ENCODE measurements at regions not wholly inside any gene's neighbourhood (a gene's known extent, or its start where the extent isn't known, plus 50 kb on each side); places are given as distances from the start of the nearest gene placed in this dataset.

- TF ChIP-seq TEAD4 (CRISPR knock-in tag; IDR thresholded peaks at IDR 0.05) (no peak), ZNF138 (CRISPR knock-in tag; conservative IDR thresholded peaks at IDR 0.05) (no peak), CDX4 (CRISPR knock-in tag; IDR thresholded peaks at IDR 0.05; ENCODE audit: borderline replicate concordance) (no peak), ESRRA (CRISPR knock-in tag; IDR thresholded peaks at IDR 0.05; ENCODE audit: borderline replicate concordance) (no peak), SOX15 (CRISPR knock-in tag; IDR thresholded peaks at IDR 0.05) (no peak), TCF7 (CRISPR knock-in tag; IDR thresholded peaks at IDR 0.05; ENCODE audit: low read depth) (no peak), GRHL2 (CRISPR knock-in tag; IDR thresholded peaks at IDR 0.05; ENCODE audit: insufficient replicate concordance, severe bottlenecking) (no peak), ELF4 (CRISPR knock-in tag; IDR thresholded peaks at IDR 0.05; ENCODE audit: low read depth) (no peak), ZNF263 (CRISPR knock-in tag; IDR thresholded peaks at IDR 0.05; ENCODE audit: low read depth) (no peak), ERG (CRISPR knock-in tag; IDR thresholded peaks at IDR 0.05) (no peak)
Measured at GRCh38 chr5:8333977-8334376, 465.0 kb downstream of the MTRR start (continued).

GRCh38 chr5:8340261-8340660 lies 471.3 kb downstream of the MTRR start:
- ATAC-seq (peak; percentile 17; the same call in 1 of the 2 replicates), DNase-seq (ENCODE audit: low spot score) (no peak)
- Mint-ChIP-seq H3K4me3 (no peak overlapping the region), H3K9me3 (peaks cover 37% of the 10 kb centered on the region), H3K27me3 (ENCODE audit: low read depth) (peaks cover 2% of the 10 kb centered on the region; the same call in 1 of the 2 replicates), H3K27ac (no peak overlapping the region), H3K36me3 (peaks cover 20% of the 10 kb centered on the region), H3K4me1 (peaks cover 29% of the 10 kb centered on the region)
- ChIA-PET POLR2A (no interaction called here), CTCF (interaction anchor here (0.5 to 1.5 kb wide), 11 partner anchors 8 to 972 kb away, joined by 3 to 8 read pairs (median 3); no protein-coding TSS in a partner anchor)
- TF ChIP-seq ARID4B (CRISPR knock-in tag; IDR thresholded peaks at IDR 0.05; ENCODE audit: borderline replicate concordance) (no peak), TEAD4 (CRISPR knock-in tag; IDR thresholded peaks at IDR 0.05) (no peak), ATF2 (CRISPR knock-in tag; IDR thresholded peaks at IDR 0.05; ENCODE audit: borderline replicate concordance, low read depth) (no peak), ZNF121 (CRISPR knock-in tag; IDR thresholded peaks at IDR 0.05) (no peak), ZNF671 (CRISPR knock-in tag; IDR thresholded peaks at IDR 0.05) (no peak), RORB (CRISPR knock-in tag; IDR thresholded peaks at IDR 0.05) (no peak), STAT6 (CRISPR knock-in tag; conservative IDR thresholded peaks at IDR 0.05; ENCODE audit: low read depth) (no peak), E2F5 (CRISPR knock-in tag; IDR thresholded peaks at IDR 0.05) (no peak), ATF3 (CRISPR knock-in tag; conservative IDR thresholded peaks at IDR 0.05) (no peak), SMAD3 (CRISPR knock-in tag; IDR thresholded peaks at IDR 0.05; ENCODE audit: borderline replicate concordance) (no peak), GRHL2 (CRISPR knock-in tag; IDR thresholded peaks at IDR 0.05; ENCODE audit: insufficient replicate concordance, severe bottlenecking) (no peak), MYBL2 (CRISPR knock-in tag; IDR thresholded peaks at IDR 0.05) (no peak), ZNF416 (CRISPR knock-in tag; IDR thresholded peaks at IDR 0.05) (no peak)
